ENCODE measurements at regions not wholly inside any gene's neighbourhood (a gene's known extent, or its start where the extent isn't known, plus 50 kb on each side); places are given as distances from the start of the nearest gene placed in this dataset.

- TF ChIP-seq, protein P1, sequence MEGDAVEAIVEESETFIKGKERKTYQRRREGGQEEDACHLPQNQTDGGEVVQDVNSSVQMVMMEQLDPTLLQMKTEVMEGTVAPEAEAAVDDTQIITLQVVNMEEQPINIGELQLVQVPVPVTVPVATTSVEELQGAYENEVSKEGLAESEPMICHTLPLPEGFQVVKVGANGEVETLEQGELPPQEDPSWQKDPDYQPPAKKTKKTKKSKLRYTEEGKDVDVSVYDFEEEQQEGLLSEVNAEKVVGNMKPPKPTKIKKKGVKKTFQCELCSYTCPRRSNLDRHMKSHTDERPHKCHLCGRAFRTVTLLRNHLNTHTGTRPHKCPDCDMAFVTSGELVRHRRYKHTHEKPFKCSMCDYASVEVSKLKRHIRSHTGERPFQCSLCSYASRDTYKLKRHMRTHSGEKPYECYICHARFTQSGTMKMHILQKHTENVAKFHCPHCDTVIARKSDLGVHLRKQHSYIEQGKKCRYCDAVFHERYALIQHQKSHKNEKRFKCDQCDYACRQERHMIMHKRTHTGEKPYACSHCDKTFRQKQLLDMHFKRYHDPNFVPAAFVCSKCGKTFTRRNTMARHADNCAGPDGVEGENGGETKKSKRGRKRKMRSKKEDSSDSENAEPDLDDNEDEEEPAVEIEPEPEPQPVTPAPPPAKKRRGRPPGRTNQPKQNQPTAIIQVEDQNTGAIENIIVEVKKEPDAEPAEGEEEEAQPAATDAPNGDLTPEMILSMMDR (IDR thresholded peaks at IDR 0.05; ENCODE audit: extremely low read depth, missing control alignments), result no peak
- no peak for DNase-seq (ENCODE audit: low spot score)
These were observed 97.6 kb upstream of the HDGFL1 start for GRCh38 chr6:22471746-22472145.

GRCh38 chr6:22473991-22474682, 95.2 kb upstream of the HDGFL1 start:
- DNase-seq (ENCODE audit: low spot score), result no peak
- TF ChIP-seq, protein P1 (IDR thresholded peaks at IDR 0.05; ENCODE audit: extremely low read depth, missing control alignments), result no peak

- TF ChIP-seq, protein P1 (IDR thresholded peaks at IDR 0.05; ENCODE audit: extremely low read depth, missing control alignments), result no peak
- no peak for DNase-seq (ENCODE audit: low spot score)
These were observed 92.5 kb upstream of the HDGFL1 start for GRCh38 chr6:22476811-22477390.

- DNase-seq (ENCODE audit: low spot score), result no peak
- TF ChIP-seq, protein P1 (IDR thresholded peaks at IDR 0.05; ENCODE audit: extremely low read depth, missing control alignments), result no peak
These were observed 72.1 kb upstream of the HDGFL1 start for GRCh38 chr6:22497276-22497675.

DNA sequence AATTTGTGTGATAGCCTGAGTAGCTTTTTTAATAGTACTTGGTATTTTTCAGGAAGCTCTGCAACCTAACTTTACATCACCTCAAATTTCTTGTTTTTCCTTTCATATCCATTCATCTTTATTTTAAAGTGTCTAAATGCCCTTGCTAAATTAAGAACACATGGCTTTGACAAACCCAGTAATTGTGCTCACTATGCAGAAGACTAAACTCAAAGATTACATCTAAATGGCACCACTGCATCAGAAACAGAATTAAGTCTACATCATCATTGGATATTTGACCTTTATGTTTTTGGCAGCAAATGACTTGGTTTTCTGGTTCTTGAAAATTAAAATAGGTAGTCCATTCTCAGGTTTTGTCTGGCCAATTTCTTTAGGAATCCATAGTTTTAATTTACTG, 69.6 kb upstream of the HDGFL1 start:
- no peak for DNase-seq (ENCODE audit: low spot score)
- TF ChIP-seq, protein P1 (IDR thresholded peaks at IDR 0.05; ENCODE audit: extremely low read depth, missing control alignments), result no peak

GRCh38 chr6:22506496-22506895, 62.9 kb upstream of the HDGFL1 start:
- no peak for DNase-seq (ENCODE audit: low spot score)
- TF ChIP-seq, protein P1 (IDR thresholded peaks at IDR 0.05; ENCODE audit: extremely low read depth, missing control alignments), result no peak

- DNase-seq (ENCODE audit: low spot score), result no peak
These were observed 56.5 kb upstream of the HDGFL1 start for GRCh38 chr6:22512686-22513427.

More at GRCh38 chr6:22512686-22513427, 56.5 kb upstream of the HDGFL1 start:
- TF ChIP-seq, protein P1 (IDR thresholded peaks at IDR 0.05; ENCODE audit: extremely low read depth, missing control alignments), result no peak

All from GM20000 (cell line).